Neural progenitor cell (in vitro differentiated cells): ENCODE measurements at regions not wholly inside any gene's neighbourhood (a gene's known extent, or its start where the extent isn't known, plus 50 kb on each side); places are given as distances from the start of the nearest gene placed in this dataset.

ENCODE experiments used
- DNase-seq: peaks from one replicate; pipeline ENCODE4 v3.0.0-alpha.2; 2016; ENCODE audit warnings: low spot score
- H2AFZ ChIP-seq: fragments of 200-600 bp; sonication (generic); replicated peaks from 2 replicates; pipeline ENCODE4 v1.6.1; 2016; ENCODE audit warnings: antibody characterized with exemption
- H3F3A ChIP-seq: fragments of 200-600 bp; sonication (generic); 2 replicates; pipeline ENCODE4 v1.6.1; 2016; ENCODE audit warnings: antibody characterized with exemption, low read depth
- H3K27ac ChIP-seq: fragments of 200-600 bp; sonication (generic); 2 replicates; pipeline ENCODE4 v1.5.1; 2016; ENCODE audit warnings: mild to moderate bottlenecking
- H3K27me3 ChIP-seq: fragments of 200-600 bp; sonication (generic); 2 replicates; pipeline ENCODE4 v1.6.1; 2016; ENCODE audit warnings: mild to moderate bottlenecking, moderate library complexity
- H3K36me3 ChIP-seq: fragments of 200-600 bp; sonication (generic); 2 replicates; pipeline ENCODE4 v1.5.1; 2016
- H3K4me1 ChIP-seq: fragments of 200-600 bp; sonication (generic); 2 replicates; pipeline ENCODE4 v1.6.1; 2016; ENCODE audit warnings: mixed run types
- H3K4me2 ChIP-seq: fragments of 200-600 bp; sonication (generic); 2 replicates; pipeline ENCODE4 v1.6.1; 2016
- H3K4me3 ChIP-seq: fragments of 200-600 bp; sonication (generic); 2 replicates; pipeline ENCODE4 v1.5.1; 2016
- H3K79me2 ChIP-seq: fragments of 200-600 bp; sonication (generic); 2 replicates; pipeline ENCODE4 v1.6.1; 2016; ENCODE audit warnings: low read depth
- H3K9ac ChIP-seq: fragments of 200-600 bp; sonication (generic); 2 replicates; pipeline ENCODE4 v1.6.1; 2016
- H3K9me3 ChIP-seq: fragments of 200-600 bp; sonication (generic); 2 replicates; pipeline ENCODE4 v1.5.1; 2016; ENCODE audit warnings: low read depth
- H4K20me1 ChIP-seq: fragments of 200-600 bp; sonication (generic); 2 replicates; pipeline ENCODE4 v1.6.1; 2016; ENCODE audit warnings: low read depth
- H3K27ac Mint-ChIP-seq: 3 replicates; pipeline ENCODE4 v1.8.0; 2021; ENCODE audit warnings: mixed read lengths
- H3K27me3 Mint-ChIP-seq: 2 replicates; pipeline ENCODE4 v1.8.0; 2022; ENCODE audit warnings: low read depth, mild to moderate bottlenecking, inconsistent platforms, moderate library complexity, mixed read lengths; ENCODE audit not compliant: insufficient read depth
- H3K36me3 Mint-ChIP-seq: 3 replicates; pipeline ENCODE4 v1.8.0; 2021; ENCODE audit warnings: mixed read lengths
- H3K4me1 Mint-ChIP-seq: 3 replicates; pipeline ENCODE4 v1.8.0; 2021; ENCODE audit warnings: mixed read lengths
- H3K4me3 Mint-ChIP-seq: 3 replicates; pipeline ENCODE4 v1.8.0; 2021; ENCODE audit warnings: mild to moderate bottlenecking, moderate library complexity, mixed read lengths
- H3K9me3 Mint-ChIP-seq: 3 replicates; pipeline ENCODE4 v1.8.0; 2020; ENCODE audit warnings: mixed read lengths
- CTCF ChIP-seq: fragments of 200-600 bp; sonication (generic); IDR thresholded peaks from 2 replicates; pipeline ENCODE4 v1.5.1; 2017; ENCODE audit warnings: antibody characterized with exemption, mild to moderate bottlenecking
- EZH2 ChIP-seq: fragments of 200-600 bp; sonication (generic); IDR thresholded peaks from 2 replicates; pipeline ENCODE4 v1.6.1; 2017; ENCODE audit warnings: antibody characterized with exemption, mild to moderate bottlenecking, moderate library complexity
- EZH2phosphoT487 ChIP-seq: fragments of 200-600 bp; sonication (generic); IDR thresholded peaks from 2 replicates; pipeline ENCODE4 v1.6.1; 2017; ENCODE audit warnings: antibody characterized with exemption

- H3K9ac ChIP-seq = no peak overlapping the region
- no peak for DNase-seq
- TF ChIP-seq CTCF (no peak), EZH2 (no peak), EZH2phosphoT487 (no peak)
- no peaks in the 10 kb centered on the region for H4K20me1 ChIP-seq
- H3F3A ChIP-seq = no peaks in the 10 kb centered on the region
- no peaks in the 10 kb centered on the region for H3K9me3 ChIP-seq
- no peak overlapping the region for H2AFZ ChIP-seq
- no peaks in the 10 kb centered on the region for H3K27me3 ChIP-seq
- Mint-ChIP-seq H3K4me3 (no peak overlapping the region), H3K9me3 (no peaks in the 10 kb centered on the region), H3K27me3 (peaks cover 6% of the 10 kb centered on the region), H3K4me1 (no peaks in the 10 kb centered on the region), H3K27ac (no peak overlapping the region), H3K36me3 (no peaks in the 10 kb centered on the region)
- no peaks in the 10 kb centered on the region for H3K36me3 ChIP-seq
- no peaks in the 10 kb centered on the region for H3K4me1 ChIP-seq
- no peaks in the 10 kb centered on the region for H3K79me2 ChIP-seq
- H3K4me3 ChIP-seq = no peak overlapping the region
- H3K4me2 ChIP-seq = no peak overlapping the region
- no peak overlapping the region for H3K27ac ChIP-seq
These were observed 202.2 kb downstream of the RGS3 start for GRCh38 chr9:113665756-113666155.

GRCh38 chr9:113668061-113668460, 204.5 kb downstream of the RGS3 start:
- no peaks in the 10 kb centered on the region for H3K36me3 ChIP-seq
- H3K27ac ChIP-seq = no peak overlapping the region
- no peaks in the 10 kb centered on the region for H4K20me1 ChIP-seq
- H3K9me3 ChIP-seq = no peaks in the 10 kb centered on the region
- no peaks in the 10 kb centered on the region for H3F3A ChIP-seq
- no peaks in the 10 kb centered on the region for H3K27me3 ChIP-seq
- no peak overlapping the region for H3K9ac ChIP-seq
- Mint-ChIP-seq H3K9me3 (no peaks in the 10 kb centered on the region), H3K4me1 (peaks cover 2% of the 10 kb centered on the region), H3K36me3 (no peaks in the 10 kb centered on the region), H3K27me3 (peaks cover 8% of the 10 kb centered on the region), H3K27ac (no peak overlapping the region), H3K4me3 (no peak overlapping the region)
- no peaks in the 10 kb centered on the region for H3K79me2 ChIP-seq
- no peak for DNase-seq
- no peak overlapping the region for H2AFZ ChIP-seq
- H3K4me3 ChIP-seq = no peak overlapping the region
- TF ChIP-seq EZH2phosphoT487 (no peak), EZH2 (no peak), CTCF (no peak)
- no peaks in the 10 kb centered on the region for H3K4me1 ChIP-seq
- no peak overlapping the region for H3K4me2 ChIP-seq

GRCh38 chr9:113669522-113670115, 206.1 kb downstream of the RGS3 start:
- DNase-seq = no peak
- Histone ChIP-seq H4K20me1 (no peaks in the 10 kb centered on the region), H3K9ac (no peak overlapping the region), H3K27ac (no peak overlapping the region), H3K79me2 (no peaks in the 10 kb centered on the region), H3K4me1 (no peaks in the 10 kb centered on the region), H3K27me3 (no peaks in the 10 kb centered on the region), H3K9me3 (no peaks in the 10 kb centered on the region), H3F3A (no peaks in the 10 kb centered on the region), H2AFZ (no peak overlapping the region), H3K4me3 (no peak overlapping the region), H3K4me2 (no peak overlapping the region), H3K36me3 (no peaks in the 10 kb centered on the region)
- Mint-ChIP-seq H3K27me3 (peaks cover 5% of the 10 kb centered on the region), H3K4me1 (peaks cover 9% of the 10 kb centered on the region), H3K9me3 (no peaks in the 10 kb centered on the region), H3K27ac (no peak overlapping the region), H3K4me3 (no peak overlapping the region), H3K36me3 (no peaks in the 10 kb centered on the region)
- TF ChIP-seq EZH2phosphoT487 (no peak), EZH2 (no peak), CTCF (no peak)
